T-cell (primary cell): ENCODE measurements at regions not wholly inside any gene's neighbourhood (a gene's known extent, or its start where the extent isn't known, plus 50 kb on each side); places are given as distances from the start of the nearest gene placed in this dataset.

Experiments used
- ATAC-seq, 4 experiments: fragments of 200-7000 bp in 3 of 4; fragments of 150-1000 bp in 1 of 4; cut with Tn5 transposase; replicated peaks in 1 of 4; 1 replicate in 3 of 4; 2 replicates in 1 of 4; pipeline ENCODE4 v1.10.0; 2021; ENCODE audit warnings: moderate library complexity in 3 of 4, mild to moderate bottlenecking in 2 of 4, moderate number of reproducible peaks in 1 of 4
- CTCF ChIA-PET, 2 donors: fragments of 300-600 bp; sonication (Branson Sonifier 250); formaldehyde crosslinking; loops; one replicate each; lab custom pipeline; 2022; ENCODE audit warnings: antibody characterized with exemption in 2 of 2; lab: Charles Lee
- POLR2A ChIA-PET, 2 donors: fragments of 300-600 bp; sonication (Branson Sonifier 250); formaldehyde crosslinking; loops; one replicate each; lab custom pipeline; 2022; ENCODE audit warnings: antibody characterized with exemption in 2 of 2; lab: Charles Lee
- DNase-seq, 35 experiments: peaks; one replicate each; pipeline versions ENCODE4 v3.0.0 to v3.0.0-alpha.2; 2013 to 2023
- H3K27ac ChIP-seq: one replicate; pipeline ENCODE4 v1.5.1; 2013; ENCODE audit warnings: low read length
- H3K27me3 ChIP-seq, 2 experiments: replicated peaks in 1 of 2; 1 replicate in 1 of 2; 2 replicates in 1 of 2; pipeline versions ENCODE4 v1.6.1 to v1.7.0; 2013; ENCODE audit warnings: low read length in 1 of 2, mixed read lengths in 1 of 2; ENCODE audit not compliant: control insufficient read depth in 2 of 2, insufficient read depth in 2 of 2; ENCODE audit errors: extremely low read depth in 1 of 2
- H3K36me3 ChIP-seq, 2 donors: 1 replicate in 1 of 2; 2 replicates in 1 of 2; pipeline versions ENCODE4 v1.6.1 to v1.7.0; 2013; ENCODE audit warnings: low read length in 1 of 2; ENCODE audit not compliant: control insufficient read depth in 2 of 2, insufficient read depth in 1 of 2; ENCODE audit errors: extremely low read depth in 1 of 2
- H3K4me1 ChIP-seq, 2 experiments: 1 replicate in 1 of 2; 2 replicates in 1 of 2; pipeline versions ENCODE4 v1.6.1 to v1.7.0; 2013; ENCODE audit warnings: low read length in 2 of 2, mixed read lengths in 1 of 2; ENCODE audit not compliant: insufficient read depth in 2 of 2, control insufficient read depth in 1 of 2; ENCODE audit errors: extremely low read depth in 1 of 2
- H3K4me3 ChIP-seq, 2 donors: 1 replicate in 1 of 2; 2 replicates in 1 of 2; pipeline versions ENCODE4 v1.5.1 to v1.7.0; 2013; ENCODE audit warnings: mild to moderate bottlenecking in 2 of 2, low read length in 1 of 2, moderate library complexity in 1 of 2; ENCODE audit not compliant: control insufficient read depth in 1 of 2; ENCODE audit errors: extremely low read depth in 1 of 2
- H3K9me3 ChIP-seq: 2 replicates; pipeline ENCODE4 v1.7.0; 2013
- H3K27ac Mint-ChIP-seq, 2 donors: one replicate each; pipeline ENCODE4 v1.8.0; 2020 to 2021; ENCODE audit warnings: mild to moderate bottlenecking in 2 of 2, mixed read lengths in 2 of 2
- H3K27me3 Mint-ChIP-seq, 2 donors: one replicate each; pipeline ENCODE4 v1.8.0; 2021 to 2022; ENCODE audit warnings: mixed read lengths in 2 of 2
- H3K36me3 Mint-ChIP-seq: one replicate; pipeline ENCODE4 v1.8.0; 2021; ENCODE audit warnings: mixed read lengths
- H3K4me1 Mint-ChIP-seq, 3 donors: one replicate each; pipeline ENCODE4 v1.8.0; 2020 to 2022; ENCODE audit warnings: mixed read lengths in 3 of 3, mild to moderate bottlenecking in 1 of 3
- H3K4me3 Mint-ChIP-seq, 3 donors: one replicate each; pipeline ENCODE4 v1.8.0; 2020 to 2022; ENCODE audit warnings: mild to moderate bottlenecking in 3 of 3, mixed read lengths in 3 of 3, moderate library complexity in 3 of 3
- H3K9me3 Mint-ChIP-seq, 3 donors: one replicate each; pipeline ENCODE4 v1.8.0; 2020 to 2022; ENCODE audit warnings: mixed read lengths in 3 of 3
- WGBS: methylation state at CpG from one replicate; pipeline ENCODE4 v1.1.5; 2013; ENCODE audit warnings: missing lambda C conversion rate; ENCODE audit not compliant: insufficient coverage; 5-methylcytosine and 5-hydroxymethylcytosine counted together

GRCh38 chr1:201737352-201738060, 91.5 kb upstream of the IPO9 start:
- POLR2A ChIA-PET = no interaction called here
- Mint-ChIP-seq H3K36me3 (no peaks in the 10 kb centered on the region), H3K4me1 (peaks cover 21 to 34% (median 26%) of the 10 kb centered on the region in 3 donors), H3K27me3 (peaks cover 34 to 43% of the 10 kb centered on the region in 2 donors), H3K27ac (no peak overlapping the region), H3K4me3 (no peak overlapping the region), H3K9me3 (no peaks in the 10 kb centered on the region)
- CTCF ChIA-PET = interaction anchor here in 1 of 2 donors (0.5 to 1.1 kb wide), 2 partner anchors 90 to 100 kb away, joined by 5 read pairs; no protein-coding TSS in a partner anchor
- no peak overlapping the region for H3K4me3 ChIP-seq
- no peaks in the 10 kb centered on the region for H3K36me3 ChIP-seq
- 92% methylated on average over 2 of the region's 5 CpGs for WGBS
- DNase-seq (no peak), ATAC-seq (no peak)
- no peak overlapping the region for H3K27ac ChIP-seq
- no peaks in the 10 kb centered on the region for H3K9me3 ChIP-seq
- peaks cover 0 to 19% of the 10 kb centered on the region in 2 experiments for H3K4me1 ChIP-seq
- peaks cover 0 to 42% of the 10 kb centered on the region in 2 experiments for H3K27me3 ChIP-seq

- Mint-ChIP-seq H3K9me3 (no peaks in the 10 kb centered on the region), H3K36me3 (no peaks in the 10 kb centered on the region), H3K27ac (peak overlapping the region in 1 of 2 donors; percentile 34), H3K27me3 (peaks cover 31 to 40% of the 10 kb centered on the region in 2 donors), H3K4me1 (peaks cover 21 to 34% (median 26%) of the 10 kb centered on the region in 3 donors), H3K4me3 (peak overlapping the region; percentile 86 to 90 (median 86))
- CTCF ChIA-PET = no interaction called here
- Histone ChIP-seq H3K4me1 (peaks cover 0 to 19% of the 10 kb centered on the region in 2 experiments), H3K36me3 (no peaks in the 10 kb centered on the region), H3K9me3 (no peaks in the 10 kb centered on the region), H3K4me3 (peak overlapping the region; percentile 66 to 75), H3K27me3 (peaks cover 0 to 42% of the 10 kb centered on the region in 2 experiments), H3K27ac (no peak overlapping the region)
- POLR2A ChIA-PET = no interaction called here
- ATAC-seq = no peak
- DNase-seq = no peak
- WGBS = 66% methylated on average over 8 of the region's 12 CpGs
These were observed 89.9 kb upstream of the IPO9 start for GRCh38 chr1:201739080-201739479.

GRCh38 chr1:201739492-201740085, 89.4 kb upstream of the IPO9 start:
- H3K27ac ChIP-seq = no peak overlapping the region
- ATAC-seq (peak; percentile 86 to 95 (median 90)), DNase-seq (peak; percentile 10 to 64 (median 47))
- H3K36me3 ChIP-seq = no peaks in the 10 kb centered on the region
- ChIA-PET POLR2A (interaction anchor here in 1 of 2 donors (0.6 to 0.7 kb wide), 2 partner anchors 344 to 566 kb away, joined by 3 read pairs; no protein-coding TSS in a partner anchor), CTCF (interaction anchor here in 1 of 2 donors (0.6 kb wide), 3 partner anchors 57 to 1525 kb away, joined by 3 to 4 read pairs (median 3); no protein-coding TSS in a partner anchor)
- H3K4me1 ChIP-seq = peaks cover 0 to 19% of the 10 kb centered on the region in 2 experiments
- H3K4me1 Mint-ChIP-seq = peaks cover 21 to 34% (median 26%) of the 10 kb centered on the region in 3 donors
- peaks cover 0 to 42% of the 10 kb centered on the region in 2 experiments for H3K27me3 ChIP-seq
- peak overlapping the region; percentile 66 to 75 for H3K4me3 ChIP-seq
- peak overlapping the region; percentile 86 to 90 (median 86) for H3K4me3 Mint-ChIP-seq
- H3K36me3 Mint-ChIP-seq = no peaks in the 10 kb centered on the region
- H3K9me3 Mint-ChIP-seq = no peaks in the 10 kb centered on the region
- H3K27ac Mint-ChIP-seq = peak overlapping the region in 1 of 2 donors; percentile 34
- H3K27me3 Mint-ChIP-seq = peaks cover 29 to 40% of the 10 kb centered on the region in 2 donors
- 3% methylated on average over 34 of the region's 38 CpGs for WGBS
- no peaks in the 10 kb centered on the region for H3K9me3 ChIP-seq

GRCh38 chr1:201740086-201740541, 88.8 kb upstream of the IPO9 start:
- peaks cover 0 to 42% of the 10 kb centered on the region in 2 experiments for H3K27me3 ChIP-seq
- no peaks in the 10 kb centered on the region for H3K9me3 ChIP-seq
- H3K36me3 ChIP-seq = no peaks in the 10 kb centered on the region
- H3K4me1 ChIP-seq = peaks cover 0 to 19% of the 10 kb centered on the region in 2 experiments
- H3K27ac ChIP-seq = no peak overlapping the region
- peak in 2 of 35 experiments; percentile 5 to 8 for DNase-seq
- ChIA-PET CTCF (interaction anchor here in 1 of 2 donors (0.6 kb wide), 3 partner anchors 57 to 1526 kb away, joined by 3 to 4 read pairs (median 3); no protein-coding TSS in a partner anchor), POLR2A (interaction anchor here in 1 of 2 donors (0.6 to 0.7 kb wide), 2 partner anchors 344 to 566 kb away, joined by 3 read pairs; no protein-coding TSS in a partner anchor)
- ATAC-seq = peak; percentile 21 to 37 (median 27)
- Mint-ChIP-seq H3K36me3 (no peaks in the 10 kb centered on the region), H3K27me3 (peaks cover 29 to 39% of the 10 kb centered on the region in 2 donors), H3K27ac (peak overlapping the region in 1 of 2 donors; percentile 69), H3K4me3 (peak overlapping the region; percentile 86 to 90 (median 86)), H3K9me3 (no peaks in the 10 kb centered on the region), H3K4me1 (peaks cover 21 to 34% (median 26%) of the 10 kb centered on the region in 3 donors)
- 1% methylated on average over 23 of the region's 29 CpGs for WGBS
- H3K4me3 ChIP-seq = peak overlapping the region; percentile 66 to 75

GRCh38 chr1:201740670-201741111, 88.3 kb upstream of the IPO9 start:
- POLR2A ChIA-PET = no interaction called here
- Histone ChIP-seq H3K27ac (no peak overlapping the region), H3K27me3 (peaks cover 0 to 42% of the 10 kb centered on the region in 2 experiments), H3K9me3 (no peaks in the 10 kb centered on the region), H3K4me3 (peak overlapping the region; percentile 66 to 75), H3K4me1 (peaks cover 0 to 19% of the 10 kb centered on the region in 2 experiments), H3K36me3 (no peaks in the 10 kb centered on the region)
- peak overlapping the region; percentile 86 to 90 (median 86) for H3K4me3 Mint-ChIP-seq
- peak in 2 of 4 experiments; percentile 15 for ATAC-seq
- peak overlapping the region in 1 of 2 donors; percentile 61 for H3K27ac Mint-ChIP-seq
- no peaks in the 10 kb centered on the region for H3K36me3 Mint-ChIP-seq
- 16% methylated on average over 6 of the region's 9 CpGs for WGBS
- peaks cover 21 to 34% (median 26%) of the 10 kb centered on the region in 3 donors for H3K4me1 Mint-ChIP-seq
- DNase-seq = peak in 3 of 35 experiments; percentile 1 to 7 (median 7)
- H3K9me3 Mint-ChIP-seq = no peaks in the 10 kb centered on the region
- H3K27me3 Mint-ChIP-seq = peaks cover 29 to 34% of the 10 kb centered on the region in 2 donors
- CTCF ChIA-PET = no interaction called here
